NCI-H187 (cell line): ENCODE measurements at regions not wholly inside any gene's neighbourhood (a gene's known extent, or its start where the extent isn't known, plus 50 kb on each side); places are given as distances from the start of the nearest gene placed in this dataset.

Experiments used
- DNase-seq, 2 experiments: peaks; one replicate each; lab custom pipeline; 2025; lab: John Stamatoyannopoulos, UW

DNA sequence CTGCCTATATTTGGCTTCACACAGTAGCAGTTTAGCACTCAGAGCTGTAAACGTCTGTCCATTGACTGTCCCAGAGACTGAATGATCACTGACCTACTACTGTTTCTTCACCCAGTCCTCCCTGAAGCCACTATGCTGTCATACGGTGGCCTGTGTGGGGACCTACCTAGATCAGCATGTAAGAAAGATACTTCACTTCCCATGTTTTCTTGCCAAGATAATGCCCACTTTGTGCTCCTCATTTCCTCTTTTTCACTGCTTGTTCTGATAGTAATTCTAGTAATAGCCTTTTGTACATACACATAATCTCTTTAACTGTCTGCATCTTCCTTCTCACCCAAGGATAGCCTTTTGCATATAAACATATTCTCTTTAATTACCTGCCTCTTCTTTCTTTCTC, 109.9 kb upstream of the TIAM2 start:
- no peak for DNase-seq

DNA sequence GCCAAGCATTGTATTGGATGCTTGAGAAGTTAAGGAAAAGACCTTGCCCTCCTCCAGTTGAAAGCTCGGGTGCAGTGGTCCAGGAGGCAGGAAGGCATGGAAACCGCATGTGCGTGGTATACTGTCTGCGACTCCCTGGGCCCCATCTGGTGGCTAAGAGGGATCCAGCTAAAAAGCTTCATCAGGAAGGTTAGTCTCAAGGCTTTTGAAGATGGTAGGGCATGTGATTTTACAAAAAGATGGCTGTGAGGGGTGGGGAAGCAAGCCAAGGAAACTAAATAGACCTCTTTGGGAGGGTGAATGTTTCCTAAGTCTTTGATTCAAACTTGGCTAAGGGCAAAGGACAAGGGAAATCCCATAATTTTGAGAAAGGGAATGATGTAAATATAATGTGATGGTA, 109.1 kb upstream of the TIAM2 start:
- no peak for DNase-seq

GRCh38 chr6:154886471-154886870, 108.6 kb upstream of the TIAM2 start:
- no peak for DNase-seq

DNA sequence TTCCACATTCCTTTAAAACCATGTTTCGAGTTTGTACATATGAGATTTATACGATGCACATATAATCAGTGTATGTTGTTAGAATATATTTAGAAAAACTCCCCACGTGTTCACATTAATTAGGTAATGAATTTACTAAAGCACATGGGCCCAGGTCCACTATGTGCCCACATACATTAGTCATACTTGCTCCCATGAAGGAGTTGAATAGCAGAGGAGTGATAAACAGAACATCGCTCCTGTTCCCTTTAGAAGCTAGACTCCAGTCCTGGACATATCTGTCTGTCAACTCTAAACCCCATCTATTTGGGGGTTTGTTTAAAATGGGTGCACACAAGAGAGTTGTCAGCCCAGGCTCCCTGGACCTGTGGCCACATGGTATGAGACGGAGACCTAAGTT, 108.1 kb upstream of the TIAM2 start:
- DNase-seq = no peak

- no peak for DNase-seq
These were observed 106.5 kb upstream of the TIAM2 start for GRCh38 chr6:154888421-154889295.

GRCh38 chr6:154890874-154891273, 104.2 kb upstream of the TIAM2 start:
- no peak for DNase-seq

DNA sequence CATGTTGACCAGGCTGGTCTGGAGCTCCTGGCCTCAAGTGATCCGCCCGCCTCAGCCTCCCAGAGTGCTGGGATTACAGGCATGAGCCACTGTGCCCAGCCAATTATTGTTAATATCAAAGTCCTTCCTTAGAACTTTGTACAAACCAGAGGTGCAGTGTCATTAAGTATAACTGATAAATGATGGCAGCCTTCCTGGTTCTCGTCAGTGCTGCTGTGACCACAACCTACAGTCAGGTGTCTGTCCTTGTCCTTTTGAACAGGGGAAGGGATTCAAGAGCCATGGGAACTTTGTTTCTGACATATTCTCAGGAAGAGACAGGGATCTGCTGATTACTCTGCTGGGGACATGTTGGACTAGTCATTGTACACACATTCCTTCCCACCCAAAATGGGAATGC, 103.2 kb upstream of the TIAM2 start:
- DNase-seq = no peak

DNA sequence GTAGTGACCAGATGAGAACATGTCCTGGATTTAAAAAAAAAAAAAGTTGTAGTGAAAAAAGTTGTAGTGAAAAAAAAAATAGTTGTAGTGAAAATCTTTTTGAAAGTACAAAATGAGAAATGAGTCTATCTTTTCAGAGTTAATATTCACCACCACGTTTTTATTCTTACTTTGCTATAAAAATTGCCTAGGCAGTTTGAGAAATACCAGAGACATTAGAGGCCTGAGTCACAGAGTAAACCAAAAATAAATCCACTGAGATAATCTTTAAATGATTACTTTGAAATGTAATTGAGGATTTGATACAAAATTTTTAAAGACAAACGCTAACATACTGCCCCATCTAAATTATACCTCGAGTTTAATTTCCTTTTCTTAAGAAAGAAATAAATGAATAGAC, 101.2 kb upstream of the TIAM2 start:
- DNase-seq = no peak

DNA sequence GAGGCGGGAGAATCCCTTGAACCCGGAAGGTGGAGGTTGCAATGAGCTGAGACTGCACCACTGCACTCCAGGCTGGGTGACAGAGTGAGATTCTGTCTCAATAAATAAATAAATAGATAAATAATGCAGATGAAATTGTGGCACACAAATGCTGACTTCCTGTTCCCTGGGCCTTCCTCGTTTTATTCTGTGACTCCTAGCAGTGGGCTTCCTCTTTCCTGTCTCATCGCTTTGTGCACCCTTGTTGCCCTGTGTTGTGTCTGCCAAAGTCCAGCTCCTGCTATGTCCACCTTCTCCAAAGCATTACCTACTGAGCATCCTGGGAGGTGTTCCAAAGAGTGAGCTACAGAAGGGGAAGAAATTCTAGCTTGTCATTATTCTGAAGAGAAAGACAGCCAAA, 100.2 kb upstream of the TIAM2 start:
- no peak for DNase-seq

DNA sequence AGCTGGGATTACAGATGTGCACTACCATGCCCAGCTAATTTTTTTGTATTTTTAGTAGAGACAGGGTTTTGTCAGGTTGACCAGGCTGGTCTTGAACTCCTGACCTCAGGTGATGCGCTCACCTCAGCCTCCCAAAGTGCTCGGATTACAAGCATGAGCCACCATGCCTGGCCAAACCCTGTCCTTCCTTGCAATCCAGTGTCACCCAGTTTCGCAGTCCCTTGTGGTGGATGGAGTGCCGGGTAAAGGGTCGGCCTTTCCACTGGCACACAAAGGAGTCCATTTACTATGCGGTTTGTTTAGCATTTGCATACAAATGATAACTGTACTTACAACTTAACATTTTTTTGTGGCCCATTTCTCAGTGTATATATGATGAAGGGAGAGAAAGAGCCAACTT, 99.3 kb upstream of the TIAM2 start:
- no peak for DNase-seq

DNA sequence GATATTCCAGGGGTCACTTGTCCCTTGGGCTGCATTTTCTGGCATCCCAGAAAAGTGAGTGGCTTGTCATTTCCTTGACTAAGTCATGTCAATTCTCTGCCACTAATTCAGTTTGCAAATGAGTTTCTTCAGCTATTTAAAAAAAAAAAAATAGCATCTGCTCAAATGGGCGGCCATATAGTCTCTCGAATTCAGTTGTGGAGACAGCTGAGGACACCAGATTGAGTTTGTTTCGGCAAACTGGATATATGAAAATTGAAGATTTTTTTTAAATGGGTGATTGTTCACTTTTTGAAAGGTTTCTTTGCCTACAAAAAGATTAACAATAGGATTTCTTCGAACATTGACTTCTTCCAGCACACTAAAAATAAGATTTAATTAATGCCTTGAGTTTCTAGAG, 96.3 kb upstream of the TIAM2 start:
- no peak for DNase-seq

DNA sequence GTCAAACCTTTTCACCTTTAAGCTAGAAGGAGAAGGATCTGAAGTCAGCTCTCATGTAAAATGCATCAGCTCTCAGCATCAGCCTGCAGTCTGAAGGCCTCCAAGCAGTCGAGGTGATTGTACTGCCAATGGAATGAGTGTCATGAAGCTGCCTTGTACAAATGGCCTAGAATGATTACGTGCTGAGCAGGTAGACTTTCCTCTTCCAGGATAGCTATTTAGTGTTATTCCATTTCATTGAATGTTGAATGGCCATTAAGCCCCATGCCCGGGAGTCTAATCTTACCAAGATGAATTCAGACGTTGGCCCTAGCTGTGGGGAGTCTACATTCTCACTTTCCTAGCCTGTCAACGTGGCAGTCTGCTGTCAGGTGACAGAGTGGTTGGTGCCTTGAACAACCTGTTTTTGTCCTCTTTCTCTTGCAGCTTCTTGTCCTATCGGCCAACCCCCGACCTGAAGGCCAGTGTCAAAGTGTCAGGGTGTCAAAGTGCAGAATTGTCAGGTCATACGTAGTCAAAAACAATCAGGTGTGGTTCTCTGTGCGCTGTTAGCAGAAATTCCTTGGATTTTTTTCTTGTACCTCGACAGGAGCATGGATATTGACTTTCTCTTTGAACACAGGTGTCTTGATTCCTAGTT, 95.2 kb upstream of the TIAM2 start:
- no peak for DNase-seq

DNA sequence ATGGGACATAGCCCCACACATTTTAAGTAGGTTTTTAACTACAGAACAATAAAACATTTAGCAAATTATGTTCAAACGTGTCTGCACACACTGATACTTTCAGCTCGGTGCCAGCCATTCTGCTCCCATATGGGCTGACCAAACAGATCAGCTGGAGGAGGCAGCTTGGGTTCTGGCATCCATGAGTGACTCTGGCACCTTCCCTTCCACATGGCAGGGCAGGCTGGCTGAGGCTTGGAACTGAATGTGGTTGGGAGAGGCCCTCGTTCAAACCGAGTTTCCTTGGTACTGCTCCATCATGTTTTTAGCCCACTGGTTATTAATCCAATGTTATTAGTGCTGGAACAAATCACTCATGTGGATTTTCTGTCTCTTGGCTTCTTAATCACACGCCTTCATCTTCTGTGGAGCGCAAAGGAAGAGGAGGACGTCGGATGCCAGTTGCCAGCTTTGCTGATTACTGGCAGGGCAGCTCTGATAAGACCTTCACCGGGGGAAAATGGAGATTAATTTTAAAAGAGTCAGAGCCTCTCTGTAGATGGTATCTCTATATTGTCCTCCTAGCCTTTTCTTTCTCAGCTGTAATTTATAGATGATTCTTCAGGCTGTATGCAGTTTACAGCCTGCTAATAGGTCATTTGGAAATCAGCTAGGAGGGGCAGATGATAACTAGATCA, 93.1 kb upstream of the TIAM2 start:
- DNase-seq = no peak

DNA sequence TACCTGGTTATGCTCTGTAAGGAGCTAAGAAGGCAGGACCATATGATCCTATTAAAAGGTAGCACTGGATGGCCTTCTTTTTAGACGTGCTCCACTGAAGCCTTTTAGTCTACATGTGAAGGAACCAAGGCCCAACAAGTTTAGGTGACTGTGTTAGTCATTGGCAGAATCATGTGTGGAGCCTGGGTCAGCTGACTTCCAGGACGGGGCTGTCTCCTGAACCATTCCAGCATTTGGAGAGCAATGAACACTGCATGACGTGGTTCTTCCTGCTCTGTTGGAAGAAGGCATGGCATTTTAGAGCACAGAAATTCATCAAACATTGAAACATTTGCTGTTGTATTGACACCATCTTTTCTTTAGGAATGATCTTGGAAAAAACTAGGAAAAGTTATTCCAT, 87.8 kb upstream of the TIAM2 start:
- DNase-seq = no peak

GRCh38 chr6:154908723-154909122, 86.4 kb upstream of the TIAM2 start:
- no peak for DNase-seq

- no peak for DNase-seq
These were observed 85.8 kb upstream of the TIAM2 start for GRCh38 chr6:154909311-154909710.

- no peak for DNase-seq
These were observed 85.3 kb upstream of the TIAM2 start for GRCh38 chr6:154909821-154910220.

- DNase-seq = no peak
These were observed 80.8 kb upstream of the TIAM2 start for GRCh38 chr6:154914288-154914687.

DNA sequence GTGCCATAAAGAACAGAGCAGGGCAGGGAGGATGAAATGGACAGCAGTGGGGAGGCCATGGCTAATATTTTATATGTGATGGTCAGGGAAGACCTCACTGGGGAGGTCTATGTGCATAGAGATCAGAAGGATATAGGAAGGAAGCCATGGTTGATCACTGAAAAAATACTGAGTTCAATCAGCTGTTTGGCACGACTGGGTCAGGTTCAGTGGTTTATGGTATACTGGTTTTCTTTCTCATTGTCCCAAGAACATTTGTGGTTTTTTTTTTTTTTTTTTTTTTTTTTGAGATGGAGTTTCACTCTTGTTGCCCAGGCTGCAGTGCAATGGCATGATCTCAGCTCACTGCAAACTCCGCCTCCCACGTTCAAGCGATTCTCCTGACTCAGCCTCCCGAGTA, 78.3 kb upstream of the TIAM2 start:
- no peak for DNase-seq

DNA sequence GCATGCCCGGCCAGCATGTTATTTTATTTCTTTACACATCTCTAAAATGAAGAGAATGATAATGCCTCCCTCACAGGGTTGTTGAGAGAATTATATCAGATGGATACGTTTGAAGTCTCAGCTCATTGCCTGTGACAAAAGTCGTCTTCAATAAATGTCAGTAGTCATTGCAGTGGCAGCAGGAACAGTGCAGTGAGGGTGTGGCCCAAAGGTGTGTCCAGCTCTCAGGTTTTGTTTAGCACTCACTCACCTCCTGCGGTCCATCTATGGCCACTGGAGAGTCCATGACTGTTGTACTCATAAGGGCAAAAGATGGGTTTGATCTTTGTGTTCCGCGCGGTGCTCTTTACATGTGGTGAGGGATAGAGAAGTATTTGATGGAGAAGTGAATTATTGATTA, 77.2 kb upstream of the TIAM2 start:
- DNase-seq = no peak

- no peak for DNase-seq
These were observed 75.3 kb upstream of the TIAM2 start for GRCh38 chr6:154919806-154920205.

- DNase-seq = no peak
These were observed 74.5 kb upstream of the TIAM2 start for GRCh38 chr6:154920495-154921200.

- no peak for DNase-seq
These were observed 73.6 kb upstream of the TIAM2 start for GRCh38 chr6:154921482-154921881.
